ENCODE measurements at regions not wholly inside any gene's neighbourhood (a gene's known extent, or its start where the extent isn't known, plus 50 kb on each side); places are given as distances from the start of the nearest gene placed in this dataset.

- ATAC-seq (ENCODE audit: insufficient read depth, low read depth) (no peak), DNase-seq (no peak)
- Histone ChIP-seq H2AFZ (ENCODE audit: low read depth, low read length) (no peak overlapping the region), H3K4me2 (ENCODE audit: insufficient read depth, low read length) (no peak overlapping the region), H3K27ac (ENCODE audit: low read length) (no peak overlapping the region), H4K20me1 (ENCODE audit: insufficient read depth, low read length) (no peaks in the 10 kb centered on the region), H3K4me3 (ENCODE audit: low read depth in 1 of 2, low read length in 2 of 2) (no peak overlapping the region), H3K9me3 (ENCODE audit: insufficient read depth, low read length, severe bottlenecking) (no peaks in the 10 kb centered on the region), H3K4me1 (ENCODE audit: insufficient read depth, low read length) (no peaks in the 10 kb centered on the region), H3K36me3 (ENCODE audit: insufficient read depth, low read length) (no peaks in the 10 kb centered on the region), H3K27me3 (ENCODE audit: insufficient read depth, low read length, poor library complexity) (no peaks in the 10 kb centered on the region), H3K9ac (ENCODE audit: low read depth, low read length) (no peak overlapping the region), H3K79me2 (ENCODE audit: insufficient read depth, low read length) (no peaks in the 10 kb centered on the region)
- TF ChIP-seq EZH2 (IDR thresholded peaks at IDR 0.05; ENCODE audit: borderline replicate concordance, low read depth, low read length, severe bottlenecking) (no peak), CTCF (IDR thresholded peaks at IDR 0.05; ENCODE audit: borderline replicate concordance, extremely low read depth, low read length, poor library complexity, severe bottlenecking) (no peak)
Measured at GRCh38 chr9:106445107-106445506, 417.9 kb upstream of the ZNF462 start.

- no peak for DNase-seq
- no peaks in the 10 kb centered on the region for H3K9me3 ChIP-seq (ENCODE audit: insufficient read depth, low read length, severe bottlenecking)
- no peaks in the 10 kb centered on the region for H4K20me1 ChIP-seq (ENCODE audit: insufficient read depth, low read length)
- no peak overlapping the region for H3K27ac ChIP-seq (ENCODE audit: low read length)
- no peaks in the 10 kb centered on the region for H3K79me2 ChIP-seq (ENCODE audit: insufficient read depth, low read length)
- H3K4me3 ChIP-seq (ENCODE audit: low read depth in 1 of 2, low read length in 2 of 2), result no peak overlapping the region
- H3K4me1 ChIP-seq (ENCODE audit: insufficient read depth, low read length), result no peaks in the 10 kb centered on the region
- H3K27me3 ChIP-seq (ENCODE audit: insufficient read depth, low read length, poor library complexity), result no peaks in the 10 kb centered on the region
- no peaks in the 10 kb centered on the region for H3K36me3 ChIP-seq (ENCODE audit: insufficient read depth, low read length)
- ATAC-seq (ENCODE audit: insufficient read depth, low read depth), result no peak
- no peak overlapping the region for H3K9ac ChIP-seq (ENCODE audit: low read depth, low read length)
- no peak overlapping the region for H3K4me2 ChIP-seq (ENCODE audit: insufficient read depth, low read length)
- H2AFZ ChIP-seq (ENCODE audit: low read depth, low read length), result no peak overlapping the region
- TF ChIP-seq CTCF (IDR thresholded peaks at IDR 0.05; ENCODE audit: borderline replicate concordance, extremely low read depth, low read length, poor library complexity, severe bottlenecking), result no peak
- TF ChIP-seq EZH2 (IDR thresholded peaks at IDR 0.05; ENCODE audit: borderline replicate concordance, low read depth, low read length, severe bottlenecking), result no peak
Measured at GRCh38 chr9:106449336-106449927, 413.5 kb upstream of the ZNF462 start.

- no peak for ATAC-seq (ENCODE audit: insufficient read depth, low read depth)
- Histone ChIP-seq H3K9me3 (ENCODE audit: insufficient read depth, low read length, severe bottlenecking) (no peaks in the 10 kb centered on the region), H2AFZ (ENCODE audit: low read depth, low read length) (no peak overlapping the region), H3K4me2 (ENCODE audit: insufficient read depth, low read length) (no peak overlapping the region), H3K27me3 (ENCODE audit: insufficient read depth, low read length, poor library complexity) (no peaks in the 10 kb centered on the region), H3K9ac (ENCODE audit: low read depth, low read length) (no peak overlapping the region), H3K79me2 (ENCODE audit: insufficient read depth, low read length) (no peaks in the 10 kb centered on the region), H3K27ac (ENCODE audit: low read length) (no peak overlapping the region), H3K36me3 (ENCODE audit: insufficient read depth, low read length) (no peaks in the 10 kb centered on the region), H3K4me1 (ENCODE audit: insufficient read depth, low read length) (no peaks in the 10 kb centered on the region), H3K4me3 (ENCODE audit: low read depth in 1 of 2, low read length in 2 of 2) (no peak overlapping the region), H4K20me1 (ENCODE audit: insufficient read depth, low read length) (no peaks in the 10 kb centered on the region)
- TF ChIP-seq CTCF (IDR thresholded peaks at IDR 0.05; ENCODE audit: borderline replicate concordance, extremely low read depth, low read length, poor library complexity, severe bottlenecking), result no peak
- TF ChIP-seq EZH2 (IDR thresholded peaks at IDR 0.05; ENCODE audit: borderline replicate concordance, low read depth, low read length, severe bottlenecking), result no peak
- no peak for DNase-seq
Measured at GRCh38 chr9:106450549-106450948, 412.4 kb upstream of the ZNF462 start.

- Histone ChIP-seq H4K20me1 (ENCODE audit: insufficient read depth, low read length) (no peaks in the 10 kb centered on the region), H2AFZ (ENCODE audit: low read depth, low read length) (no peak overlapping the region), H3K9me3 (ENCODE audit: insufficient read depth, low read length, severe bottlenecking) (no peaks in the 10 kb centered on the region), H3K36me3 (ENCODE audit: insufficient read depth, low read length) (no peaks in the 10 kb centered on the region), H3K4me1 (ENCODE audit: insufficient read depth, low read length) (no peaks in the 10 kb centered on the region), H3K27me3 (ENCODE audit: insufficient read depth, low read length, poor library complexity) (no peaks in the 10 kb centered on the region), H3K4me2 (ENCODE audit: insufficient read depth, low read length) (no peak overlapping the region), H3K4me3 (ENCODE audit: low read depth in 1 of 2, low read length in 2 of 2) (no peak overlapping the region), H3K9ac (ENCODE audit: low read depth, low read length) (no peak overlapping the region), H3K27ac (ENCODE audit: low read length) (no peak overlapping the region), H3K79me2 (ENCODE audit: insufficient read depth, low read length) (no peaks in the 10 kb centered on the region)
- TF ChIP-seq CTCF (IDR thresholded peaks at IDR 0.05; ENCODE audit: borderline replicate concordance, extremely low read depth, low read length, poor library complexity, severe bottlenecking) (no peak), EZH2 (IDR thresholded peaks at IDR 0.05; ENCODE audit: borderline replicate concordance, low read depth, low read length, severe bottlenecking) (no peak)
- ATAC-seq (ENCODE audit: insufficient read depth, low read depth), result no peak
- DNase-seq, result no peak
Measured at GRCh38 chr9:106451223-106451622, 411.7 kb upstream of the ZNF462 start.

Data from DND-41 (cell line).